NOMO-1 (cell line): ENCODE measurements at regions not wholly inside any gene's neighbourhood (a gene's known extent, or its start where the extent isn't known, plus 50 kb on each side); places are given as distances from the start of the nearest gene placed in this dataset.
"Not testable (repeated sequence)": the region's sequence is repeated elsewhere in the genome, so short reads cannot be mapped to it uniquely, and the experiment has no call there.

ENCODE experiments used
- DNase-seq, 2 experiments: peaks; one replicate each; lab custom pipeline; 2025; ENCODE audit not compliant: unreplicated experiment in 2 of 2; lab: John Stamatoyannopoulos, UW

- DNase-seq = no peak
These were observed 92.4 kb upstream of the TRIB2 start for GRCh38 chr2:12624384-12624783.

- no peak for DNase-seq
These were observed 91.7 kb upstream of the TRIB2 start for GRCh38 chr2:12624905-12625598.

- not testable (repeated sequence) for DNase-seq
These were observed 88.2 kb upstream of the TRIB2 start for GRCh38 chr2:12628541-12628940.

GRCh38 chr2:12636837-12637581 lies 79.7 kb upstream of the TRIB2 start:
- no peak for DNase-seq

GRCh38 chr2:12637754-12638153 lies 79.0 kb upstream of the TRIB2 start:
- no peak for DNase-seq

GRCh38 chr2:12641441-12641840 lies 75.3 kb upstream of the TRIB2 start:
- DNase-seq = no peak

- DNase-seq = no peak
These were observed 74.4 kb upstream of the TRIB2 start for GRCh38 chr2:12642332-12642731.

GRCh38 chr2:12642859-12643258 lies 73.9 kb upstream of the TRIB2 start:
- DNase-seq = no peak

- no peak for DNase-seq
These were observed 66.9 kb upstream of the TRIB2 start for GRCh38 chr2:12649602-12650400.

GRCh38 chr2:12651641-12652040 lies 65.1 kb upstream of the TRIB2 start:
- DNase-seq = no peak

GRCh38 chr2:12652723-12653122 lies 64.0 kb upstream of the TRIB2 start:
- no peak for DNase-seq

- no peak for DNase-seq
These were observed 59.2 kb upstream of the TRIB2 start for GRCh38 chr2:12657560-12657959.

GRCh38 chr2:12658310-12658945 lies 58.3 kb upstream of the TRIB2 start:
- no peak for DNase-seq

- DNase-seq = no peak
These were observed 55.2 kb upstream of the TRIB2 start for GRCh38 chr2:12661489-12661888.

- DNase-seq = no peak
These were observed 53.3 kb upstream of the TRIB2 start for GRCh38 chr2:12663306-12664037.

GRCh38 chr2:12665334-12665733 lies 51.4 kb upstream of the TRIB2 start:
- DNase-seq = no peak

- no peak for DNase-seq
These were observed 50.3 kb upstream of the TRIB2 start for GRCh38 chr2:12666445-12666844.
